GM23248 (cell line): ENCODE measurements at regions not wholly inside any gene's neighbourhood (a gene's known extent, or its start where the extent isn't known, plus 50 kb on each side); places are given as distances from the start of the nearest gene placed in this dataset.

ENCODE experiments used
- DNase-seq: peaks from one replicate; pipeline ENCODE4 v3.0.0-alpha.2; 2015
- H2AFZ ChIP-seq: fragments of 200-600 bp; sonication (generic); 2 replicates; pipeline ENCODE4 v1.6.1; 2016; ENCODE audit warnings: antibody characterized with exemption
- H3F3A ChIP-seq: fragments of 200-600 bp; sonication (generic); 2 replicates; pipeline ENCODE4 v1.6.1; 2016; ENCODE audit warnings: mild to moderate bottlenecking, antibody characterized with exemption, mixed run types; ENCODE audit not compliant: insufficient read depth
- H3K27ac ChIP-seq: fragments of 200-600 bp; sonication (generic); 2 replicates; pipeline ENCODE4 v1.5.1; 2016; ENCODE audit warnings: mild to moderate bottlenecking
- H3K27me3 ChIP-seq: fragments of 200-600 bp; sonication (generic); replicated peaks from 2 replicates; pipeline ENCODE4 v1.6.1; 2016; ENCODE audit warnings: mild to moderate bottlenecking; ENCODE audit not compliant: insufficient read depth
- H3K36me3 ChIP-seq: fragments of 200-600 bp; sonication (generic); 2 replicates; pipeline ENCODE4 v1.6.1; 2016; ENCODE audit warnings: low read depth, mild to moderate bottlenecking
- H3K4me1 ChIP-seq: fragments of 200-600 bp; sonication (generic); 2 replicates; pipeline ENCODE4 v1.6.1; 2016; ENCODE audit warnings: mild to moderate bottlenecking; ENCODE audit not compliant: insufficient read depth
- H3K4me2 ChIP-seq: fragments of 200-600 bp; sonication (generic); one replicate; pipeline ENCODE4 v1.6.1; 2016; ENCODE audit warnings: mild to moderate bottlenecking; ENCODE audit not compliant: unreplicated experiment
- H3K4me3 ChIP-seq: fragments of 200-600 bp; sonication (generic); 2 replicates; pipeline ENCODE4 v1.5.1; 2016; ENCODE audit warnings: mild to moderate bottlenecking
- H3K79me2 ChIP-seq: fragments of 200-600 bp; sonication (generic); 2 replicates; pipeline ENCODE4 v1.6.1; 2016; ENCODE audit warnings: mild to moderate bottlenecking; ENCODE audit not compliant: insufficient read depth
- H3K9ac ChIP-seq: fragments of 200-600 bp; sonication (generic); 2 replicates; pipeline ENCODE4 v1.6.1; 2016; ENCODE audit warnings: mild to moderate bottlenecking
- H3K9me2 ChIP-seq: fragments of 200-600 bp; sonication (generic); 2 replicates; pipeline ENCODE4 v1.6.1; 2016; ENCODE audit warnings: mixed run types, mild to moderate bottlenecking, moderate library complexity; ENCODE audit not compliant: insufficient read depth
- H3K9me3 ChIP-seq: fragments of 200-600 bp; sonication (generic); one replicate; pipeline ENCODE4 v1.6.1; 2017; ENCODE audit warnings: low read depth
- H4K20me1 ChIP-seq: fragments of 200-600 bp; sonication (generic); 2 replicates; pipeline ENCODE4 v1.6.0; 2016; ENCODE audit not compliant: insufficient read depth
- EZH2 ChIP-seq: fragments of 200-600 bp; sonication (generic); IDR thresholded peaks from 2 replicates; pipeline ENCODE4 v1.6.1; 2018; ENCODE audit warnings: antibody characterized with exemption, mild to moderate bottlenecking; ENCODE audit not compliant: insufficient read depth, poor library complexity, severe bottlenecking
- EZH2phosphoT487 ChIP-seq: fragments of 200-600 bp; sonication (generic); IDR thresholded peaks from 2 replicates; pipeline ENCODE4 v1.6.1; 2018; ENCODE audit warnings: antibody characterized with exemption, moderate library complexity, mild to moderate bottlenecking, low read depth; ENCODE audit not compliant: insufficient read depth
- WGBS, 2 experiments: methylation state at CpG; one replicate each; pipeline ENCODE4 v1.1.6; 2015 to 2017; ENCODE audit warnings: low lambda C conversion rate in 2 of 2, low coverage in 1 of 2; ENCODE audit errors: missing lambda C conversion rate in 2 of 2; 5-methylcytosine and 5-hydroxymethylcytosine counted together
- in situ Hi-C: fragments of 300-500 bp; cut with MboI; formaldehyde crosslinking; loops from 2 replicates; pipeline ENCODE4 v1.15.0; 2020

DNA sequence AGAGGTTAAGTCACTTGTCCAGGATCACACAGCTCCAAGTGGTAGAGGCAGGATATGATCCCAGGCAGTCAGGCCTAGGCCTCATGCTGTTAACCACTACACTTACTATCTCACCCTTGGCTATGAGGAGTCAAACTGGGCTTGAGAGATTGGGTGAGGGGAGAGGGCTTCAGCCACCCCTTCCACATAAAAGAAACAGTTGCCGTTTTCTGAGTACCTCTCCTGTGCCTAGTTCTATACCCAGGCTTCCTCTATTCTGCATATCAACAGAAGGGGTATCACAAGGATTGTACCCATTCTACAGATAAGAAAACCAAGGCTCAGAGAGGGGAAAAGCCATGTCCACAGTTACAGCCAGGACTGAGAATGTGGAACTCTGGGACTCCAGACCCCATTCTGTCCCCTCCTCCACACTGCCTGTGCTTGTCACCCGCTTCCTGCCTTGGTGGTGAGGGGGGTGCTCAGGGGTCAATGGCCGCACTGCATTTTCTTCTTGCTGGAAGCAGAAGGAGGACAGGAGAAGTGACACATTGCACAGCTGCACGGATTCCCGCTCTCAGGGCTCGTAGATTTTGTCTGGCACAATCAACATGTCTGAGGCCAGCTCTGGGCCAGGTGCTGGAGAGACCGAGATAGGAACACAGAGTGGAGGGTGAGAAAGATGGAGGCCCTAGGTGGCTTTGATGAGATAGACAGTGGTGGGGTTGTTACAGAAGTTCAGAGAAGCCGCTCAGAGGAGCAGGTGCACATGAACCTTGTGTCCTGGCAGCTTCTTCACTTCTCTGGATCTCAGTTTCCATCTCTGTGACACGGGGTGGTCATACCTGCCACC lies 108.4 kb upstream of the PTPN1 start:
- Histone ChIP-seq H3K4me2 (no peak overlapping the region), H3F3A (no peaks in the 10 kb centered on the region), H3K9me3 (no peaks in the 10 kb centered on the region), H3K9me2 (no peaks in the 10 kb centered on the region), H2AFZ (no peak overlapping the region), H3K4me3 (no peak overlapping the region), H3K27me3 (no peaks in the 10 kb centered on the region), H4K20me1 (no peaks in the 10 kb centered on the region), H3K36me3 (no peaks in the 10 kb centered on the region), H3K4me1 (peaks cover 17% of the 10 kb centered on the region), H3K9ac (no peak overlapping the region), H3K79me2 (no peaks in the 10 kb centered on the region), H3K27ac (no peak overlapping the region)
- DNase-seq = no peak
- TF ChIP-seq EZH2 (no peak), EZH2phosphoT487 (no peak)
- in situ Hi-C loops = no loop called here
- WGBS, 2 experiments = 95 to 97% methylated on average over 9 of the region's 9 CpGs

DNA sequence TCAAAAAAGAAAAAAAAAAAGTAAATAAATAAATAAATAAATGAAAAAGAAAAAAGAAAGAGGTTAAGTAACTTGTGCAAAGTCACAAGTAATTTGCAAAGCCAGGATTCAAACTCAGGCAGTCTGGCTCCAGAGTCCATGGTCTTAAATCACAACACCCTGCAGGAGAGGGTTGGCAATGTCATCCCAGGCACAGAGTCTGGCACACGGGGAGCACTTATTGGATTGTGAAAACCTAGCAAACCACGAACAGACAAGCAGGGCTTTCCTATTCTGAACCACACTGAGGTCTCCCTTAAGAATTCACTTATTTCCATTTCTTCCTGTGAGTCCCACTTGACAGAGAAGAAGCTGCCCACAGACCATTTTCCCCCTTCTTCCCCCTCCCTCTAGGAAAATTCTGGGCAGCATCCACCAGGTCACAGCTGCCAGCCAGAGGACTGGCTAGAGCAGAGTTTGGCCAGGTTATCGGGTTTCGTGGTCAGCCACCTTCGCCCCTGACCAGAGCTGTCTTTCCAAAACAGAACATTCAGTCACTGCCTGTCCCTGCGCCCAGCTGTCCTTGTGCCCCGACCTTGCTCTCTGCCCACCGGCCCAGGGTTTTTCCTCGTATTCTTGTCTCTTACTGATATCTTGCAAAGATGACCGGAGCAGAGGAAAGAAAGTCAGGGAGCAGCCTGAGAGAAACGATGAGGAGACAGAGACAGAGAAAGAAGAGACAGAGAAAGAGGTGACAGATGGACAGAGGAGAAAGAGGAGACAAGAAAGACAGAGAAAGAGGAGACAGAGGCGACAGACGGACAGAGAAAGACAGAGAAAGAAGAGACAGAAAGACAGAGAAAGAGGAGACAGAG lies 106.4 kb upstream of the PTPN1 start:
- H3K79me2 ChIP-seq = no peaks in the 10 kb centered on the region
- H3K27me3 ChIP-seq = no peaks in the 10 kb centered on the region
- TF ChIP-seq EZH2 (no peak), EZH2phosphoT487 (no peak)
- H3K4me1 ChIP-seq = peaks cover 13% of the 10 kb centered on the region
- H4K20me1 ChIP-seq = no peaks in the 10 kb centered on the region
- H3K4me2 ChIP-seq = no peak overlapping the region
- no peaks in the 10 kb centered on the region for H3K36me3 ChIP-seq
- no peaks in the 10 kb centered on the region for H3F3A ChIP-seq
- no peaks in the 10 kb centered on the region for H3K9me3 ChIP-seq
- H3K27ac ChIP-seq = no peak overlapping the region
- no peak overlapping the region for H2AFZ ChIP-seq
- WGBS, 2 experiments = 58 to 60% methylated on average over 13 of the region's 13 CpGs
- no peaks in the 10 kb centered on the region for H3K9me2 ChIP-seq
- H3K9ac ChIP-seq = no peak overlapping the region
- in situ Hi-C loops = no loop called here
- DNase-seq = no peak
- H3K4me3 ChIP-seq = no peak overlapping the region

DNA sequence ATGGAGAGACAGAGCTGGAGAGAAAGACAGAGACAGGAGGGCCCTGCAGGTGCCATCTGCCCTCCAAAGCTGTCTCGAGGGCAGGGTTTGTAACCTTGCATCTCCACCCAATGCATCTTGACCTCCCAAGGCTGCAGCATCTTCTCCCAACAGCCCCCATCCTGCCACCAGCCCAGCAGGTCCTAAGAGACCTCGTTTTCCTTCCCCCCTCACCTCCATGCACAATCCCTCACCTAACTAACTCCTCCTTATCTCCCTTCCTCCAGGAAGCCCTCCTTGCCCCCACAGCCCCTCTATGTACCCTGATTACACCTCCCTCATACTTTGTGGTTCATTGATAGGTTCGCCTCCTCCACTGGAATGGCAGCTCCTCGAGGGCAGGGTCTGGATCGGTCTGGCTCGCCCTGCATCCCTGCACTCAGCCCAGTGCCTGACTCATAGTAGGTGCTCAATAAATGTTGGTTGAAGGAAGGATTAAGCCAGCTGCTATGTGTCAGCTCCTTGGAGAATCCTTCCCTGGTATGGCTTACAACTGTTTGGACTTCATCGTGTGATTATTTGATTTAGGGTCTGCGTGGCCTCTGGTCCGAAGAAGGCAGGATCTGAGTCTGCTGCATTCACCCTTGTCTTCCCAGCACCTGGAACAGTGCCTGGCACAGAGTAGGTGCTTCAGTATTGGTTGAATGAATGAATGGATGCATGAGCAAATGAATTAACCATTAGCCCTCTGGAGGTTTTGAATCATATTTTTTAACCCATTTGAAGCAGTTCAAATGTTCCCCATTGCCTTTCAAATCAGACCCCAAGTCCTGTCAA lies 105.6 kb upstream of the PTPN1 start:
- Histone ChIP-seq H3K9ac (no peak overlapping the region), H3F3A (no peaks in the 10 kb centered on the region), H3K4me2 (no peak overlapping the region), H2AFZ (no peak overlapping the region), H3K4me1 (peaks cover 5% of the 10 kb centered on the region), H4K20me1 (no peaks in the 10 kb centered on the region), H3K79me2 (no peaks in the 10 kb centered on the region), H3K4me3 (no peak overlapping the region), H3K36me3 (no peaks in the 10 kb centered on the region), H3K9me3 (no peaks in the 10 kb centered on the region), H3K27ac (no peak overlapping the region), H3K27me3 (no peaks in the 10 kb centered on the region), H3K9me2 (no peaks in the 10 kb centered on the region)
- DNase-seq = no peak
- 90% methylated on average over 9 of the region's 9 CpGs for WGBS, 2 experiments
- TF ChIP-seq EZH2phosphoT487 = no peak
- no peak for TF ChIP-seq EZH2
- in situ Hi-C loops = no loop called here

DNA sequence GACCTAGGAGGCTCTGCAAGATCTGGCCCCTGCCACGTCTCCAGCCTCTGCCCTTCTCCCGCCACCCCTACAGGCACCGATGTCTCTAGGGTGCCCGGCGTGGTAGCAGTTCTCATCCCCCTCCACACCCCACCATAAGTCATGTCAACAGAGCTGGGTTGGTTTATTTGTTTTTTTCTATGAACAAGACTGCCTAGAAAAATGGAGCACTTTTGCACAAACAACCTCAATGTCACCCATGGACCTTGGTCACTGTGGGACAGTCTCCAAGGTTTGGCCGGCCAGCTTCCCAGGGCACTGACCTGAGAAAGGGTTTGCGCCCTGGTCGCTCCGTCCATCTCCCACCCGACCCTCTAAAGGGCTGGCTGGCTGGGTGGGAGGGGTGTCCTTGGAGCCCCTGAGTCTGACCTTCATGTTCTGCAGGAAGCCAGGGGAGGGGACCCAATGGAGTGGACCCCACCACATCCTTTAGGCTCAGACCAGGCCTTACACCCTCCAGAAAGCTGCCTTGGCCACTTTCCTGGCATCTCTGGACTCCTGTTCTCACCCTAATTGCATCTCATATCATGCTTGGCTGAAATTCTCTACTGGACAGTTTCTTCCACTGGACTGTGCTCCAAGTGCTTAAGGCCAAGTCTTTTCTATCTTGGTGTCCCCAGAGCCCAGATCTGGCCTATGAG lies 104.8 kb upstream of the PTPN1 start:
- Histone ChIP-seq H3K79me2 (no peaks in the 10 kb centered on the region), H3K4me3 (no peak overlapping the region), H3K4me2 (no peak overlapping the region), H3K9me3 (no peaks in the 10 kb centered on the region), H3K27ac (no peak overlapping the region), H3K36me3 (no peaks in the 10 kb centered on the region), H3K4me1 (no peaks in the 10 kb centered on the region), H3K9me2 (no peaks in the 10 kb centered on the region), H4K20me1 (no peaks in the 10 kb centered on the region), H3F3A (no peaks in the 10 kb centered on the region), H3K9ac (no peak overlapping the region), H2AFZ (no peak overlapping the region), H3K27me3 (no peaks in the 10 kb centered on the region)
- WGBS, 2 experiments = 87% methylated on average over 9 to 10 of the region's 10 CpGs
- in situ Hi-C loops = no loop called here
- TF ChIP-seq EZH2phosphoT487 (no peak), EZH2 (no peak)
- DNase-seq = no peak
